ENCODE measurements at regions not wholly inside any gene's neighbourhood (a gene's known extent, or its start where the extent isn't known, plus 50 kb on each side); places are given as distances from the start of the nearest gene placed in this dataset.

- TF ChIP-seq SIN3A (IDR thresholded peaks at IDR 0.05; ENCODE audit: borderline replicate concordance, insufficient read depth, low read length) (no peak), POLR2AphosphoS5 (IDR thresholded peaks at IDR 0.05; ENCODE audit: low read depth, low read length) (no peak)
These were observed 137.6 kb downstream of the MAP3K7 start for GRCh38 chr6:90449311-90449710.

Measured in PFSK-1 (cell line).